KMS-11 (cell line): ENCODE measurements at regions not wholly inside any gene's neighbourhood (a gene's known extent, or its start where the extent isn't known, plus 50 kb on each side); places are given as distances from the start of the nearest gene placed in this dataset.

ENCODE experiments used
- H2AFZ ChIP-seq: fragments of 200-600 bp; sonication (generic); 2 replicates; pipeline ENCODE4 v1.6.1; 2016; ENCODE audit warnings: antibody characterized with exemption, mixed run types, low read depth
- H3K27ac ChIP-seq: fragments of 200-600 bp; sonication (generic); 2 replicates; pipeline ENCODE4 v1.6.1; 2016; ENCODE audit warnings: mild to moderate bottlenecking, mixed run types
- H3K27me3 ChIP-seq: fragments of 200-600 bp; sonication (generic); 2 replicates; pipeline ENCODE4 v1.6.1; 2017; ENCODE audit warnings: mild to moderate bottlenecking, low read depth, mixed run types, moderate library complexity; ENCODE audit not compliant: insufficient read depth
- H3K36me3 ChIP-seq: fragments of 200-600 bp; sonication (generic); 2 replicates; pipeline ENCODE4 v1.6.1; 2017; ENCODE audit warnings: mild to moderate bottlenecking, mixed run types; ENCODE audit not compliant: insufficient read depth
- H3K4me1 ChIP-seq: fragments of 200-600 bp; sonication (generic); 2 replicates; pipeline ENCODE4 v1.6.1; 2016; ENCODE audit warnings: mild to moderate bottlenecking, low read depth, mixed run types; ENCODE audit not compliant: poor library complexity, severe bottlenecking
- H3K4me2 ChIP-seq: fragments of 200-600 bp; sonication (generic); 2 replicates; pipeline ENCODE4 v1.7.0; 2016; ENCODE audit warnings: mild to moderate bottlenecking, mixed run types
- H3K4me3 ChIP-seq: fragments of 200-600 bp; sonication (generic); IDR thresholded peaks from 2 replicates; pipeline ENCODE4 v1.6.1; 2017; ENCODE audit warnings: low read depth, low read length, mixed read lengths; ENCODE audit not compliant: insufficient read depth
- H3K79me2 ChIP-seq: fragments of 200-600 bp; sonication (generic); 2 replicates; pipeline ENCODE4 v1.6.1; 2016; ENCODE audit warnings: low read depth, mixed run types; ENCODE audit not compliant: insufficient read depth
- H3K9ac ChIP-seq: fragments of 200-600 bp; sonication (generic); 2 replicates; pipeline ENCODE4 v1.6.1; 2016; ENCODE audit warnings: mild to moderate bottlenecking, mixed run types
- H4K20me1 ChIP-seq: fragments of 200-600 bp; sonication (generic); 2 replicates; pipeline ENCODE4 v1.6.1; 2016; ENCODE audit warnings: mild to moderate bottlenecking, mixed run types; ENCODE audit not compliant: insufficient read depth
- CTCF ChIP-seq: fragments of 200-600 bp; sonication (generic); conservative IDR thresholded peaks from 2 replicates; pipeline ENCODE4 v1.6.1; 2017; ENCODE audit warnings: low read depth, mild to moderate bottlenecking, antibody characterized with exemption, low read length, moderate library complexity, mixed read lengths

- no peak overlapping the region for H3K27ac ChIP-seq
Measured at GRCh38 chr16:86210403-86211193, 299.7 kb upstream of the FOXF1 start.

GRCh38 chr16:86211265-86211664 lies 299.1 kb upstream of the FOXF1 start:
- Histone ChIP-seq H2AFZ (no peak overlapping the region), H3K4me3 (no peak overlapping the region), H3K79me2 (no peaks in the 10 kb centered on the region), H3K4me1 (no peaks in the 10 kb centered on the region), H3K9ac (no peak overlapping the region), H4K20me1 (no peaks in the 10 kb centered on the region), H3K27me3 (peaks cover 8% of the 10 kb centered on the region; the same call in 1 of the 2 replicates), H3K36me3 (no peaks in the 10 kb centered on the region), H3K27ac (no peak overlapping the region), H3K4me2 (no peak overlapping the region)
- TF ChIP-seq CTCF = no peak

More at GRCh38 chr16:86210403-86211193, 299.7 kb upstream of the FOXF1 start:
- Histone ChIP-seq H2AFZ (no peak overlapping the region), H3K9ac (no peak overlapping the region), H3K36me3 (no peaks in the 10 kb centered on the region), H3K4me1 (no peaks in the 10 kb centered on the region), H3K4me3 (no peak overlapping the region), H3K4me2 (no peak overlapping the region), H3K27me3 (peaks cover 13% of the 10 kb centered on the region; the same call in 1 of the 2 replicates), H4K20me1 (no peaks in the 10 kb centered on the region), H3K79me2 (no peaks in the 10 kb centered on the region)
- TF ChIP-seq CTCF = no peak

- Histone ChIP-seq H4K20me1 (no peaks in the 10 kb centered on the region), H3K27me3 (peaks cover 6% of the 10 kb centered on the region; the same call in 1 of the 2 replicates), H3K36me3 (no peaks in the 10 kb centered on the region), H3K4me1 (no peaks in the 10 kb centered on the region), H3K9ac (no peak overlapping the region), H3K4me2 (no peak overlapping the region), H3K4me3 (no peak overlapping the region), H2AFZ (no peak overlapping the region), H3K79me2 (no peaks in the 10 kb centered on the region), H3K27ac (no peak overlapping the region)
- TF ChIP-seq CTCF = no peak
Measured at GRCh38 chr16:86211800-86212199, 298.5 kb upstream of the FOXF1 start.

- H3K27me3 ChIP-seq = peaks cover 6% of the 10 kb centered on the region; the same call in 1 of the 2 replicates
Measured at GRCh38 chr16:86212706-86213436, 297.5 kb upstream of the FOXF1 start.

More at GRCh38 chr16:86212706-86213436, 297.5 kb upstream of the FOXF1 start:
- Histone ChIP-seq H3K4me2 (no peak overlapping the region), H4K20me1 (no peaks in the 10 kb centered on the region), H3K36me3 (no peaks in the 10 kb centered on the region), H3K27ac (no peak overlapping the region), H2AFZ (no peak overlapping the region), H3K79me2 (no peaks in the 10 kb centered on the region), H3K4me1 (no peaks in the 10 kb centered on the region), H3K4me3 (no peak overlapping the region), H3K9ac (no peak overlapping the region)
- TF ChIP-seq CTCF = no peak
